Fibroblast of lung (primary cell): ENCODE measurements at regions not wholly inside any gene's neighbourhood (a gene's known extent, or its start where the extent isn't known, plus 50 kb on each side); places are given as distances from the start of the nearest gene placed in this dataset.

ENCODE experiments used
- EZH2 ChIP-seq: IDR thresholded peaks from 2 replicates; pipeline ENCODE4 v1.5.1; 2012; ENCODE audit warnings: low read length, control low read depth, mild to moderate bottlenecking; ENCODE audit errors: missing control alignments
- TF ChIP-seq, protein P1 (sequence below), 2 donors: IDR thresholded peaks in 1 of 2; conservative IDR thresholded peaks in 1 of 2; 1 replicate in 1 of 2; 2 replicates in 1 of 2; pipeline ENCODE4 v1.5.1; 2011 to 2012; ENCODE audit warnings: low read length in 2 of 2, control low read depth in 1 of 2, inconsistent platforms in 1 of 2, low read depth in 1 of 2, mild to moderate bottlenecking in 1 of 2

DNA sequence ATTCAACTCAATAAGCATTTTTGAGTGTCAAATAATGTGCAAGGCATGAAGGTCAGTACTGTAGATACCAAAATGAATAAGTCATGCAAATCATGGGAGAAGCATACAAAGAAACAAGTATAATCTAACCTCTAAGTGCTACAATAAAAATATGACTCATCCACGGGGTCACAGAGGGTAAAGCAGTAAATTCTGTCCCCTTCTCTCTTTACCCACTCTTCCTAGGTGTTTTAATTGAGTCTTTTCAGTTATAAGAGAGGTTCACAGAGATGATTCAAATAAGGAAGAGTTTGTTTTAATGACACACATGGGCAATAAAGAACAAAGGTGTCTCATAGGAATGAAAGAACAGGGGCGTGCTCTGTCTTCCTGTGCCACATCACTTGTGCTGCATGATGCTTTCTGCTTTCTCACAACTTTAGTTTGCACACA lies 71.5 kb upstream of the DAAM1 start:
- TF ChIP-seq, protein P1, sequence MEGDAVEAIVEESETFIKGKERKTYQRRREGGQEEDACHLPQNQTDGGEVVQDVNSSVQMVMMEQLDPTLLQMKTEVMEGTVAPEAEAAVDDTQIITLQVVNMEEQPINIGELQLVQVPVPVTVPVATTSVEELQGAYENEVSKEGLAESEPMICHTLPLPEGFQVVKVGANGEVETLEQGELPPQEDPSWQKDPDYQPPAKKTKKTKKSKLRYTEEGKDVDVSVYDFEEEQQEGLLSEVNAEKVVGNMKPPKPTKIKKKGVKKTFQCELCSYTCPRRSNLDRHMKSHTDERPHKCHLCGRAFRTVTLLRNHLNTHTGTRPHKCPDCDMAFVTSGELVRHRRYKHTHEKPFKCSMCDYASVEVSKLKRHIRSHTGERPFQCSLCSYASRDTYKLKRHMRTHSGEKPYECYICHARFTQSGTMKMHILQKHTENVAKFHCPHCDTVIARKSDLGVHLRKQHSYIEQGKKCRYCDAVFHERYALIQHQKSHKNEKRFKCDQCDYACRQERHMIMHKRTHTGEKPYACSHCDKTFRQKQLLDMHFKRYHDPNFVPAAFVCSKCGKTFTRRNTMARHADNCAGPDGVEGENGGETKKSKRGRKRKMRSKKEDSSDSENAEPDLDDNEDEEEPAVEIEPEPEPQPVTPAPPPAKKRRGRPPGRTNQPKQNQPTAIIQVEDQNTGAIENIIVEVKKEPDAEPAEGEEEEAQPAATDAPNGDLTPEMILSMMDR (conservative IDR thresholded peaks at IDR 0.05 in 1 of 2, IDR thresholded peaks at IDR 0.05 in 1 of 2; ENCODE audit: low read depth in 1 of 2, low read length in 2 of 2), result no peak
- TF ChIP-seq EZH2, result no peak
